Transverse colon (tissue), 4 donors: ENCODE measurements at regions not wholly inside any gene's neighbourhood (a gene's known extent, or its start where the extent isn't known, plus 50 kb on each side); places are given as distances from the start of the nearest gene placed in this dataset.

Experiments
- DNase-seq: peaks from one replicate; pipeline ENCODE4 v3.0.0-alpha.2; 2019
- H3K27ac ChIP-seq, 4 donors: fragments of 200-600 bp; sonication (generic); 2 replicates each; pipeline ENCODE4 v1.5.1; 2016 to 2018; ENCODE audit warnings: inconsistent platforms in 4 of 4
- H3K27me3 ChIP-seq: fragments of 200-600 bp; sonication (generic); 2 replicates; pipeline ENCODE4 v1.5.1; 2017; ENCODE audit warnings: inconsistent platforms
- H3K36me3 ChIP-seq, 4 donors: fragments of 200-600 bp; sonication (generic); 2 replicates each; pipeline ENCODE4 v1.5.1; 2017 to 2019; ENCODE audit warnings: inconsistent platforms in 4 of 4
- H3K4me1 ChIP-seq, 4 donors: fragments of 200-600 bp; sonication (generic); 2 replicates each; pipeline ENCODE4 v1.5.1; 2017 to 2020; ENCODE audit warnings: inconsistent platforms in 4 of 4
- H3K4me3 ChIP-seq, 4 donors: fragments of 200-600 bp; sonication (generic); 1 replicate in 1 of 4; 2 replicates in 3 of 4; pipeline versions ENCODE4 v1.5.1 to v1.6.1; 2017 to 2019; ENCODE audit warnings: inconsistent platforms in 4 of 4
- H3K9me3 ChIP-seq, 2 donors: fragments of 200-600 bp; sonication (generic); 2 replicates each; pipeline ENCODE4 v1.5.1; 2017 to 2019; ENCODE audit warnings: inconsistent platforms in 2 of 2
- CTCF ChIP-seq, 5 experiments: fragments of 200-600 bp in 3 of 5; fragments of 450-650 bp in 2 of 5; sonication (generic) in 3 of 5; IDR thresholded peaks; 1 replicate in 2 of 5; 2 replicates in 3 of 5; pipeline ENCODE4 v1.5.1; 2016 to 2017; ENCODE audit warnings: antibody characterized with exemption in 5 of 5, inconsistent platforms in 3 of 5, mild to moderate bottlenecking in 2 of 5, moderate library complexity in 1 of 5
- EP300 ChIP-seq: sonication (generic); formaldehyde crosslinking; IDR thresholded peaks from one replicate; pipeline ENCODE4 v1.6.1; 2017; ENCODE audit warnings: antibody characterized with exemption, low read depth
- POLR2A ChIP-seq: fragments of 450-650 bp; IDR thresholded peaks from one replicate; pipeline ENCODE4 v1.6.1; 2016; ENCODE audit warnings: antibody characterized with exemption, mild to moderate bottlenecking, moderate library complexity
- POLR2AphosphoS5 ChIP-seq, 3 donors: sonication (generic); formaldehyde crosslinking; IDR thresholded peaks; one replicate each; pipeline ENCODE4 v1.6.1; 2016; ENCODE audit warnings: antibody characterized with exemption in 3 of 3
- WGBS, 2 donors: methylation state at CpG; one replicate each; pipeline ENCODE4 v1.1.5; 2018; ENCODE audit warnings: low coverage in 1 of 2; 5-methylcytosine and 5-hydroxymethylcytosine counted together
- in situ Hi-C, 4 donors: fragments of 200-750 bp; cut with MboI; loops; one replicate each; pipeline versions ENCODE4 v1.15.0 to v1.15.1; 2017; ENCODE audit warnings: low sequenced_read_pairs in 3 of 4, low pct_ligation_motif_present in 1 of 4, low pct_unique_long_range_greater_than_20kb in 1 of 4
- intact Hi-C: fragments of 100-400 bp; cut with DNase I; formaldehyde crosslinking; loops from one replicate; pipeline ENCODE4 v1.15.1; 2023; ENCODE audit warnings: low total_unique reads

GRCh38 chr15:89409184-89410038, 74.8 kb upstream of the POLG start:
- 6 to 16% methylated on average over 8 to 48 of the region's 56 CpGs for WGBS, 2 donors
- peaks cover 16 to 48% (median 28%) of the 10 kb centered on the region in 4 donors for H3K4me1 ChIP-seq
- peaks cover 100% of the 10 kb centered on the region for H3K27me3 ChIP-seq
- intact Hi-C loops (no loop called here), in situ Hi-C loops (no loop called here)
- DNase-seq: no peak
- H3K36me3 ChIP-seq: no peaks in the 10 kb centered on the region
- H3K27ac ChIP-seq: no peak overlapping the region
- H3K9me3 ChIP-seq: no peaks in the 10 kb centered on the region
- no peak for TF ChIP-seq POLR2A
- no peak for TF ChIP-seq POLR2AphosphoS5 (IDR thresholded peaks at IDR 0.05)
- TF ChIP-seq EP300: no peak
- TF ChIP-seq CTCF (IDR thresholded peaks at IDR 0.05): no peak
- H3K4me3 ChIP-seq: peak overlapping the region in 3 of 4 donors; percentile 6 to 45 (median 11)

GRCh38 chr15:89408372-89409183, 74.0 kb upstream of the POLG start:
- intact Hi-C loops: no loop called here
- no peak for TF ChIP-seq EP300
- TF ChIP-seq CTCF (IDR thresholded peaks at IDR 0.05): no peak
- no peak for TF ChIP-seq POLR2AphosphoS5 (IDR thresholded peaks at IDR 0.05)
- TF ChIP-seq POLR2A: no peak
- Histone ChIP-seq H3K27me3 (peaks cover 100% of the 10 kb centered on the region), H3K9me3 (no peaks in the 10 kb centered on the region), H3K4me3 (peak overlapping the region in 3 of 4 donors; percentile 6 to 45 (median 11)), H3K4me1 (peaks cover 16 to 48% (median 28%) of the 10 kb centered on the region in 4 donors), H3K36me3 (no peaks in the 10 kb centered on the region), H3K27ac (no peak overlapping the region)
- WGBS, 2 donors: 0 to 14% methylated on average over 1 to 33 of the region's 33 CpGs
- in situ Hi-C loops: no loop called here
- no peak for DNase-seq

- DNase-seq: no peak
- TF ChIP-seq EP300: no peak
- no peak for TF ChIP-seq POLR2AphosphoS5 (IDR thresholded peaks at IDR 0.05)
- no peak for TF ChIP-seq POLR2A
- TF ChIP-seq CTCF (IDR thresholded peaks at IDR 0.05): no peak
- intact Hi-C loops: no loop called here
- in situ Hi-C loops: no loop called here
- Histone ChIP-seq H3K27me3 (peaks cover 100% of the 10 kb centered on the region), H3K9me3 (no peaks in the 10 kb centered on the region), H3K36me3 (no peaks in the 10 kb centered on the region), H3K27ac (no peak overlapping the region), H3K4me1 (peaks cover 16 to 50% (median 28%) of the 10 kb centered on the region in 4 donors), H3K4me3 (peak overlapping the region in 1 of 4 donors; percentile 16)
- WGBS, 2 donors: 0 to 9% methylated on average over 3 to 46 of the region's 46 CpGs
Measured at GRCh38 chr15:89406940-89407607, 72.5 kb upstream of the POLG start.
